NCI-H748 (cell line): ENCODE measurements at regions not wholly inside any gene's neighbourhood (a gene's known extent, or its start where the extent isn't known, plus 50 kb on each side); places are given as distances from the start of the nearest gene placed in this dataset.
"Not testable (repeated sequence)": the region's sequence is repeated elsewhere in the genome, so short reads cannot be mapped to it uniquely, and the experiment has no call there.

Experiments
- DNase-seq: peaks from one replicate; lab custom pipeline; 2025; ENCODE audit not compliant: unreplicated experiment; lab: John Stamatoyannopoulos, UW

GRCh38 chr2:84158605-84159004, 300.5 kb downstream of the SUCLG1 start:
- DNase-seq, result no peak

GRCh38 chr2:84152462-84152861, 306.6 kb downstream of the SUCLG1 start:
- DNase-seq, result no peak

- no peak for DNase-seq
Measured at GRCh38 chr2:84144345-84144744, 314.7 kb downstream of the SUCLG1 start.

GRCh38 chr2:84137034-84137433, 322.0 kb downstream of the SUCLG1 start:
- DNase-seq, result no peak

- DNase-seq, result no peak
Measured at GRCh38 chr2:84132370-84132769, 326.7 kb downstream of the SUCLG1 start.

GRCh38 chr2:84131278-84131830, 327.7 kb downstream of the SUCLG1 start:
- no peak for DNase-seq

- no peak for DNase-seq
Measured at GRCh38 chr2:84129018-84129417, 330.1 kb downstream of the SUCLG1 start.

- DNase-seq, result not testable (repeated sequence)
Measured at GRCh38 chr2:84127812-84128211, 331.3 kb downstream of the SUCLG1 start.

- no peak for DNase-seq
Measured at GRCh38 chr2:84126530-84126929, 332.6 kb downstream of the SUCLG1 start.

- no peak for DNase-seq
Measured at GRCh38 chr2:84126084-84126483, 333.0 kb downstream of the SUCLG1 start.

- DNase-seq, result no peak
Measured at GRCh38 chr2:84116143-84116542, 342.9 kb downstream of the SUCLG1 start.

GRCh38 chr2:84115173-84115857, 343.8 kb downstream of the SUCLG1 start:
- no peak for DNase-seq

GRCh38 chr2:84103816-84104527, 355.1 kb downstream of the SUCLG1 start:
- DNase-seq, result not testable (repeated sequence)

- no peak for DNase-seq
Measured at GRCh38 chr2:84102274-84102673, 356.8 kb downstream of the SUCLG1 start.

- no peak for DNase-seq
Measured at GRCh38 chr2:84088656-84089055, 370.4 kb downstream of the SUCLG1 start.

GRCh38 chr2:84085562-84085961, 373.5 kb downstream of the SUCLG1 start:
- DNase-seq, result peak; percentile 27

GRCh38 chr2:84084856-84085255, 374.2 kb downstream of the SUCLG1 start:
- no peak for DNase-seq

GRCh38 chr2:84083984-84084383, 375.1 kb downstream of the SUCLG1 start:
- DNase-seq, result peak; percentile 2

- no peak for DNase-seq
Measured at GRCh38 chr2:84078471-84078870, 380.6 kb downstream of the SUCLG1 start.

GRCh38 chr2:84077496-84077895, 381.6 kb downstream of the SUCLG1 start:
- DNase-seq, result peak; percentile 48

- DNase-seq, result no peak
Measured at GRCh38 chr2:84071050-84071449, 388.0 kb downstream of the SUCLG1 start.

GRCh38 chr2:84065857-84066256, 393.2 kb downstream of the SUCLG1 start:
- no peak for DNase-seq
